ENCODE measurements at regions not wholly inside any gene's neighbourhood (a gene's known extent, or its start where the extent isn't known, plus 50 kb on each side); places are given as distances from the start of the nearest gene placed in this dataset.

DNA sequence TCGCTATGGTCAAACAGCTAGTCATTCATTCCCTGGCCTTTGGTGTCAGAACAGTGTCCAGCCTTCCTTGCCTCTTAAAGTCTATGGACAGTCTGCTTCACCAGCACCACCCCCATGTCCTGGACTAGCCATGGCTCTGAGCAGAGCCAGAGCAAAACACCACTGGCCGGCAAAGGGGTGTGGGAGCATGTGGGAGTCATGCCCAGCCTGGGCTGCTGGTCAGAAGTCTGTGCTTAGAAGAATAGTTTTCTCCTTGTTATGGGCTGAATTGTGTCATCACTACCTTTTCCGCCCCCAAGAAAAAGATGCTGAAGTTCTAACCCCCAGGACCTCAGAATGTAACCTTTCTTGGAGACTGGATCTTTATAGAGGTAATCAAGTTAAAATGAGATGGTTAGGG is 132.9 kb upstream of the LPP start:
- no peak for TF ChIP-seq POLR2A (IDR thresholded peaks at IDR 0.05)
- TF ChIP-seq, protein P1, sequence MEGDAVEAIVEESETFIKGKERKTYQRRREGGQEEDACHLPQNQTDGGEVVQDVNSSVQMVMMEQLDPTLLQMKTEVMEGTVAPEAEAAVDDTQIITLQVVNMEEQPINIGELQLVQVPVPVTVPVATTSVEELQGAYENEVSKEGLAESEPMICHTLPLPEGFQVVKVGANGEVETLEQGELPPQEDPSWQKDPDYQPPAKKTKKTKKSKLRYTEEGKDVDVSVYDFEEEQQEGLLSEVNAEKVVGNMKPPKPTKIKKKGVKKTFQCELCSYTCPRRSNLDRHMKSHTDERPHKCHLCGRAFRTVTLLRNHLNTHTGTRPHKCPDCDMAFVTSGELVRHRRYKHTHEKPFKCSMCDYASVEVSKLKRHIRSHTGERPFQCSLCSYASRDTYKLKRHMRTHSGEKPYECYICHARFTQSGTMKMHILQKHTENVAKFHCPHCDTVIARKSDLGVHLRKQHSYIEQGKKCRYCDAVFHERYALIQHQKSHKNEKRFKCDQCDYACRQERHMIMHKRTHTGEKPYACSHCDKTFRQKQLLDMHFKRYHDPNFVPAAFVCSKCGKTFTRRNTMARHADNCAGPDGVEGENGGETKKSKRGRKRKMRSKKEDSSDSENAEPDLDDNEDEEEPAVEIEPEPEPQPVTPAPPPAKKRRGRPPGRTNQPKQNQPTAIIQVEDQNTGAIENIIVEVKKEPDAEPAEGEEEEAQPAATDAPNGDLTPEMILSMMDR (IDR thresholded peaks at IDR 0.05), result no peak

Measured in lower leg skin (tissue), 3 donors.